Uterus (tissue), 2 donors: ENCODE measurements at regions not wholly inside any gene's neighbourhood (a gene's known extent, or its start where the extent isn't known, plus 50 kb on each side); places are given as distances from the start of the nearest gene placed in this dataset.

Experiments
- CTCF ChIP-seq, 4 experiments: fragments of 200-600 bp in 2 of 4; fragments of 450-650 bp in 2 of 4; sonication (generic) in 2 of 4; IDR thresholded peaks; one replicate each; pipeline ENCODE4 v1.5.1; 2016 to 2019; ENCODE audit warnings: antibody characterized with exemption in 4 of 4, mild to moderate bottlenecking in 2 of 4, moderate library complexity in 1 of 4
- POLR2A ChIP-seq, 2 donors: fragments of 450-650 bp; IDR thresholded peaks; one replicate each; pipeline ENCODE4 v1.6.1; 2016; ENCODE audit warnings: antibody characterized with exemption in 2 of 2, mild to moderate bottlenecking in 1 of 2, moderate library complexity in 1 of 2

DNA sequence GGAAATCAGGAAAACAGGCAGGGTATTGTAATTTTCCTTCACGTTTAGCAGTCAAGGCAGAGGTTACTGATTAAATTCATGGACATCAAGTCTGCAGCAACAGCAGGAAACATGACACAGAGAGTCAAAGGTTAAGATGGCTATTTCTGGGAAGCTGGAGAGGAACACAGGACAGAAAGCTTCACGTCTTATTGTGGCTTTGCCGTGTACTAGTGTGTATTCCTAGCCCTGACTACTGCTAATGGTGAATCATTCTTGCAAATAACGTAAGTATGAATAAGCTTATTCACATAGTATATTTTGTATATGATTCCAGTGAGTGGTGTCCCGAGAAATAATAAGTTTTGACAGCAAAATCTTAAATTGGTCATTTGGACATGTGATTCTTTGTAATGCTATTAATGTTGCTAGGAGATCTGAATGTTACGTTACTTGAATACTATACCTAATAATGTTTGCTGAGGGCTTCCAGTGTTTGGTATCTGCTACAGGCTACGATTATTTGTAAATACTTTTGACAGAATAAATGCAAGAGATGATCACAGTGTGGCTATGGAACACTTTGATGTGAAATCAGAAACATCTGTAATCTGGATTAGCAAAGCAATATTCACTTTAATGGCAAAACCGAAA lies 77.4 kb downstream of the DISP1 start:
- TF ChIP-seq CTCF (IDR thresholded peaks at IDR 0.05) (no peak), POLR2A (IDR thresholded peaks at IDR 0.05) (no peak)
